GM19240 (cell line): ENCODE measurements at regions not wholly inside any gene's neighbourhood (a gene's known extent, or its start where the extent isn't known, plus 50 kb on each side); places are given as distances from the start of the nearest gene placed in this dataset.
"Not testable (repeated sequence)": the region's sequence is repeated elsewhere in the genome, so short reads cannot be mapped to it uniquely, and the experiment has no call there.

Experiments
- DNase-seq: peaks from one replicate; pipeline ENCODE4 v3.0.0; 2011; ENCODE audit warnings: low spot score; ENCODE audit not compliant: insufficient read length

DNA sequence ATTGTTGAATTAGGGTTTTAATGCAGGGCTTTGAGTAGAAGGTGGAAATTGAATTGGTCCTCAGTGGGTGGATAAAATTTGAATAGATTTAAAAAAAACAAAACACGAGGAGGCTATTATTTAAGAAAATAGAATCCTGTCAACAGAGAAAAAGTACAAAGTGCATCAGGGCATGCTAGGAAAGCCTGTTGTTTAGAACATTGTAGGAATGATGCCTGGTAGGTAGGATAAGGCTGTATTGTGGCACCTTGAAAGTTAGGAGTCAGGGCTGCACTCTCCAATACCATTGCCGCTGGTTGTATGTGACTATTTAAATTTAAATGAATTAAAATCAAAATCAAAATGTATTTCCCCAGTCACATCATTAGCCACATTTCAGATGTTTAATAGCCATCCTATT lies 363.9 kb downstream of the UTRN start:
- no peak for DNase-seq

DNA sequence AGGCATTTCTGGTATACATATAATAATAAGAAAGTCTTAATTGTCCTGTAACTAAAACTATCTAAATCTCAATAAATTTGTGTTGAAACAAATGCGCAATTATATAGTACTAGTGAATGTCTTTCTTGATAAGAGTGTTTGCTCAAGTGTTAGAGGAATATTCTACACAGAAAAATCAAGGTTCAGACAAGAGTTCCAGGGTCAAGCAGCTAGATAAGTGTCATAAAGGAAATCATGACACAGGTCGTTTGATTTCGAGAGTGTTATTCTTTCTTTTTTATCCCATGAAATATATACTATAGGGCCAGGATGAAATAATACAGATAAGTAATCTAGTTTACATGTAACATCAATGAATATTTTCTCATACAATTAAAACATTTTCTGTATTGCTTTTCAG lies 366.1 kb downstream of the UTRN start:
- DNase-seq: no peak

DNA sequence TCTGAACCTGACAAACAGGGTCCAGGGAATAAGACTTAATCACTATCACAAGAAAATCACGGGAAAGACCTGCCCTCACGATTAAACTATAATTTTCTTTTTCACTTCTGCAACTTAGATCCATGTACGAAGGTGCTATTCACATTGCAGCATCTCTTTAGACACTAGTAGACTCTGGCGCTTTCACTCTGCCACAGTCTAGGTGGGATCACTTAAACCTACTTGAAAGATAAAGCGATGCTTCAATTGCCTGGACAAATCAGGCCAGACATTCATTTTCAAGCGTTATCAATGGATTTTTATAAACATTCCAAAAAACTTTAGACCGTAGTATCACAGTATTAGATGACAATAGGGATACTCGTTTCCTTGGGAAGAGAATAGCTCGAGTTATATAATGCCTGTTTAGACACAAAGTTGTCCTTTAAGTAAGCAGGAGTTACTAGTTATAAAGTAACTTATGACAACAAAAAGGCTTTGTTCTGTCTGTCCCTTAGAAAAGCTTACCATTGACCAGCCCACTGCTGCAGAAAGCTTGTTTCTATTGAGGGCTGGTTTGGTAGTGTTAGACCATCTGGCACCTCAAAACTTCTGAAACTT lies 367.3 kb downstream of the UTRN start:
- DNase-seq: no peak

DNA sequence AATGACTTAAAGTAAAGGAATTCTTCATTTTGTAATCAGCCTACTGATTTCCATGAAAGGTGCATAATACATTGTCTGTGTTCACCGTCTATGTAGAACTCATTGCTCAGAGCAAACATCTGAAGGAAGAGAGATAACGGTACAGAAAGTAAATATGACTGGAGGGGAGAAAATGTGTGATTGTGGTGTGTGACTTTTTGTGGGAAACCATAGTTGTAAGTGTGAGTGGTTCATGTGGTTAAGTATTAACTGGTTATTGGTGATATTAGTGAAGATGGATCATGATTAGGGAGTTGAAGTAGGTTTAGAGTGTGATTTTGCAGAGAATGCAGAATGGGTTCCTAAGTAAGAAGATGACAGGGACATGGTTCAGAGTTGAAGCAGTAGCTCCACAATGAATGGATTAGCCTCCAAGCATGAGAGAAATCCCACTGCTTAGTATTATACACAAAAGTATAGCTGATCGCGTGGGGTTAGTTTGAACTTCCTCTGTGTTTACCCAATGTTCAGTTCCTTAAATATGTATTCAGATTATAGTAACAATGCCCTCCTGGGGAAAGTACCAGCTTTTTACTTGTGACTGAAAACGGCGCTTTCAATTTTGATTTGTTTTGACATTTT lies 368.9 kb downstream of the UTRN start:
- DNase-seq: no peak

DNA sequence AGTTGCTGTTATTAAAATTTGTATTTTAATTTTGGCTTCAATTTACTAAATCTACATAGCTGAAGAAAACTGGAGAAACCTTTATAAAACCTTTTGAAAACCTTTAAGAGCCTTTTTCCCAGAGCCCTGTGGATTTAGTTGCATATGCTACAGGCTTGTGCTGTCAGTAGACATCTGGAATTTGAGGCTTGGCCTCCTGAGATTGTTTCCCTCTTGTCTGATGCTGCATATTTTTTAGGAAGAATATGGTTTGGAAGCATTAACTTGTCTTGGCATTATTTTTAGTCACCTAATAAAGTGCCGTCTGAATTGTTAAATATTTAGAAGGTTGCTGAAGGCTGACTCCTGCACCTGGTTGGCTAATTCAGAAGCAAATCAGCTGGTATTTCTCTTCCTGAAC lies 369.4 kb downstream of the UTRN start:
- no peak for DNase-seq

DNA sequence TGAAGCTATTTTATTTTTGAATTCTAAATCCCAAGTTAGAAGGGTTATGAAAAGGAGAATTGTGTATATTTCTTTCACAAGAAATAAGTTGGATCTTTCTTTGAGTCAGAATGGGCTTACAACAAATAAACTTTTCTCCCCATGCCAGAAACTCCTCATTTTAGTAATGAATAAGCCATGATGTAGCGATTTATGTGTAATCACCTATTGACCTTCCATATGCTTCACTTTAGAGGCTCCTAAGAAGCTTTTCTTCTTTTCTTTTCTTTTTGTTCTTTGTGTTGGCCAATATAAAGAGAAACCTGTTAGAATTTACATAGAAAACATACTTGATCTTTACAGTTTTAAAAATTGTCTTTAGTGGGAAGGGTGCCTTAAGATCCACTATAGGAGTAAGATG lies 370.2 kb downstream of the UTRN start:
- DNase-seq: no peak

DNA sequence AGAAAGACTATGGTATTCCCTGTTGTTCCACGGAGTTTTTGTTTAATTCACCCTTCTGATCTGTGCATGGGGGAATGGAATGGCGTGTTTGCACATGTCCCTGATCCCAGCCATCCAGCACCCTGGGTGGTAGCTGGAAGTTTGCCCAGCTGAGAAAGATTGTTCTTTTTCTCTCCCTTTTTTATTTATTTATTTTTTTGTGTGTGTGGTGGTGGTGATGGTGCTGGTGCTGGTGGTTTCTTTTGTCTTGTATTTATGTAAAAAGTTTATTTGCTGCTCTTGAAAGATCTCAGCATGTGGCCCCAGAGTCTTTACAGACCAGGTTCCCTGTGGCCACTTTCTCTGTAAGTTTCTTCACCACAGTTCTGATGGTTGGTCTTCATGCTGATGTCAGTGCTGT lies 372.6 kb downstream of the UTRN start:
- DNase-seq: no peak

DNA sequence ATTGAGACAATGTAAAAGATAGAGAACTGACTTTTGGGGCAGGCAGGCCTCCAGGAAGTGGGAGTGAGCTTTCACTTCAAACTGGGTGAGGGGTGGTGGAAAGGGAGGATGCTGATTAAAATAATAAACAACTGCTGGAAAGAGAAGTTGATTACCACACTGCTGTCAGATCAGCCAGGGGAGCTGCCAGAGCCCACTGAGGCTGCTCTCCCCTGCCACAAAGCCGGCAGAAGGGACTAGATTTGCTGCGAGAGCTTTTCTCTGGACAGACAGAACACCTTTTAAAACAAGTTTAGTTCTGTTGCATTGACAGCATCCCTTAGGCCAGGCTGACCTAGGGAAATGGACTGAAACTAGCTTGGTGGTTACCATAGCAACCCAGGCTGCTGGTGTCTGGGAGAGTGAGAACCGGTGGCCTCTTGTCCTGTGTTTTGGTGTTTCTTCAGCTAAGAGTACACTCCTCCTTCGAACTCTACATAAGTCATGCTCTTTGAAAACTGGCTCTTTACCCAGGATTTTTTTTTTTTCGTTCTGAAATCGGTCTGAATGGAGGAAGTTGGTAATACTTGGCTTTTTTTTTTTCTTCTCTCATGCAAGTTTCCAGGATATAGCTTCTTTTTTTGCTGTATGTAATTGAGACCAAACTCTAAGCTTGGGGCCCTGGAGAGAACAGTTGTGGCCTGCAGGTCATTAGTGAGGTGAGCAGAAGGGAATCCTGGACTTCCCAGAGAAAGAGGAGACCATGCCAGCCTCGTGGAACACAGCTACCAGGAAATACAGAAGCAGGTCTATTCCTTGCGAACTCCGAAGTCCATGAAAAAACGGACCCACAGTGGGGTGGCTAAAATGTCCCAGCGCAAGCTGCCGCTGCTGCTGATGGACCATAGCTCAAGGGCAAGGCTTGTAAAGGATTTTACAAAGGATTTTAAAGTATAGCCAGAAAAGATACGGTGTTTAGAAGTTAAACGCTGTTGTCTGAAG lies 374.4 kb downstream of the UTRN start:
- no peak for DNase-seq

DNA sequence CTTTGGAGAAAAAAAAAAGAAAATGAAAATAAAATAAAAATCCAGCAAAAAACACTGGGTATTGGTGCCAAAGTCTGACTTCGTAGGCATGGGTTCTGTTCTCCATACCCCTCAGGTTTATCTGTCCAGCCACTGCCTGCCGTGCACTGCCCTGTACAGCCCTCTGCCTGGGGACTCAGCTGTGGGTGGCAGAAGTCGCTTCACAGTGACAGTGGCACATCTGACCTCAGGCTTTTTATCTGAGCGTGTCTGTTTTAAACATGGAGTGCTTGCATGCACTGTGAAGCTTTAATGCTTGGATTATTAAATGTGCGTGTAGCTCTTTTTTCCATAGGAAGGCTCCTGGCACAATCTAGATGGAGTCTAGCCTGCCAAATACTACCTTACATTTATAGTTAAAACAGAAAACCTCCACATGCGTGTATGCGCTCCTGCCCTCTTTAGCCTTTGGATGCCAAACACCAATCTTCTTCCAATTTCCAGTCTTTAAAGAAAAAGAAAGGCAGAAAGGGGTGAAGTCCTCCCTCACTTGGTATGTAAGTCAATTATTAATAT lies 375.5 kb downstream of the UTRN start:
- no peak for DNase-seq

DNA sequence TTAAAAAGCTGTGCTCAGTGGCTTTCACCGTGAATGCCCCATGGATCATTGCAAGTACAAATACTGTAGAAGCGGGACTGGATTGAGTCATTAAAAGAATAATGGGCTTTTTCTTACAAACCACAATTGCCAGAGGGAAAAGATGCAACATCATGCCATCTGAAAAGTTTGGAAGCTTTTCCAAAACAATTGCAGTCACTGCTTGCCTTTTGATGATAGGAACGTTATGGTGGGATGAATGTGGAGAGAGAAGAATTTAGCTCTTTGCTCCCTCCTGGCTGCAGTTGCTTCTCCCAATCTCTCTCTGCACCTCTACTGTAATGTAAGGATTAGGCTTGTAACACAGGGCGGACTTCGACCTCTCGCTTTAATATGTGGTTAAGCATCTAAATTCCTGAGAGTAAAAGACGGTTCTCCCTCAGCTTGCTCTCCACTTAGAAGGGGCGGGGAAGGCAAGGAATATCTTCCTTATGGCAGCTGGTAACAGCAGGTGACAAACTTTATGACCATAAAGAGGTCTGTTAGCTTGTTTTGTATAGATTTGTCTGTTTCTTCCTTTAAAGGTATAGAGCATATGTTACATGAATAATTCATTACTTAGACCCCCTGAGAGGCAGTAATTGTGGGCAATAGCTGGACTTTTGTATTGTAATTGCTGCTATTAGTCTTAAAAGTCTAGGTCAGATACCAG lies 376.1 kb downstream of the UTRN start:
- no peak for DNase-seq

DNA sequence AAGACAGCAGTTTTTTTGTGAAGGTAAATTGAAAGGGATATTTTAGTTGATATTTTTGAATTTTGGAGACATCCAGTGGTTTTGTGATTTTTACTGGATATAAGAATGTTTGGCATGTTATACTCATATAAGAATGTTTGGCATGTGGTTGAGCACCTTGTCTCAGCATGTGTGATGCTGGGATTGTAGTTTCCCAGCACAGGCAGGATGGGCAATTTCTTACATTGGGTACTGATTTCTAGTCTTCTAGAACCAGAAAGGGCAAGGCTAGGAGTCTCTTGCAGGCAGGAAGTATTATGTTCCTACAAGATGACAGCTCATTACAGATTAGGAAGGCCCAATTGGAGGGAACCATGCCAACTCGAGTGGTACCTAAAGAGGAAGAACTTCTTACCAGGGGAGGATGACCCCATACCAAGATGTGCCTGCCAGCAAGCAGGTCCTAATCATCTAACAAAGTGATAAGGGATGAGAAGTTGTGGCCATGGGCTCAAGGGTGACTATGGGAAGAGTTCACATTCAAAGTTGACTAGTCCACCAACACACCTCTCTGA lies 377.8 kb downstream of the UTRN start:
- DNase-seq: no peak

DNA sequence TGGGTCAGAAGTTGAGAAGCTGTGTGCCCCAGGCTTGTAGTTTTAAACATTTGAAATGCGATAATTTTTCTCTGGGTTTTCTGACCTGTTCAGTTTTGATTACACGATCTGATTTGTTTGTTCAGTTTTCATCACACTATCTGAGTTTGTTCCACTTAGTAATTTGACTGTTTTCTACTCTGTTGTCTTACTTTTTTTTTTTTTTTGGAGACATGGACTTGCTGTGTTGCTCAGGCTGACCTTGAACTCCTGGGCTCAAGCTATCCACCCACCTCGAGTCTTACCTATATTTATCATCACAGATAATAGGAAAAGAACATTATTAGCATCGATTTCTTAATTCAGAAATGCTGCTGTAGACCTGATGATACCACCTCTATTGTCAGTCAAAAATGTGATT lies 379.1 kb downstream of the UTRN start:
- DNase-seq: no peak

DNA sequence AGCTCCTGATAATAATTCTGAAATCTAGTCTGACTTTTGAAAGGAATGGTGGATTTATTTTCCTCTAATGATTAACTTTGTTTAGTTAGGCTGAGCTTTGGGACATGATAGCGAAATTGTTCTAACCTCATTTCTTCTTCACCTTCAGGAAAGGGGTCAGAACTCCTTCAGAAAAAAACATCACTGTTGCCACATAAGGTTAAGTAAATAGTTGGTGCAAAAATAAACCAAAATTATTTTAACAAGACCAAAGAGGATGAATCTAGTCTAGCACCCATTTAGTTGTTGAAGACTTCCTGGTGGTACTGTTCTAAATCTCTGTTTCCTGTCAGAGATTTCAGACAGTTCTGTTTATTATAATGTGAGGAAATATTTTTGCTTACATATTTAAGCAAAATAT lies 379.8 kb downstream of the UTRN start:
- no peak for DNase-seq

DNA sequence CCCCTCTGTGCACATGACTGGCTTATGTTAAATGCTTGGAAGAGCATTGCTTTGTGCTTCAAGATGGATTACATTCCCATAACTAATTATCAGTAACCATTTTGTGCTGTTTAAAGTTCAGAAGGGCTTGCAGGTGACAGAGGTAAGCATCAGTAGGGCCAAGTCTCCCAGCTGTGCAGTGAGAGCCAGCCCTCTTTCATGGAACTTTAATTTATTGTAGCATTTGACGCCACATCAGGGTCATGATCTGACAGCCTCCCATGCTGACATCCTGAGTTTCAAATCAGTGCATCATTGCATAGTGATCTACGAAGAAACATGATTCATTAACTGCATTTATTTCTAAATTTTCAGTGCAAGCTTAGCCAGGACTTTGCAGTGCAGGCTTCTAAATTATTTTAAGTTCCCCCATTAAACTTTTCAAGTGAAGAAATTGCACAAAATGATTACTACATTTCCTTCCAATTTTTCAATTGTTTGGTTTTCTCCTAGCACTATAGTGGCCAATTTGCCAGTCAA lies 380.9 kb downstream of the UTRN start:
- no peak for DNase-seq

DNA sequence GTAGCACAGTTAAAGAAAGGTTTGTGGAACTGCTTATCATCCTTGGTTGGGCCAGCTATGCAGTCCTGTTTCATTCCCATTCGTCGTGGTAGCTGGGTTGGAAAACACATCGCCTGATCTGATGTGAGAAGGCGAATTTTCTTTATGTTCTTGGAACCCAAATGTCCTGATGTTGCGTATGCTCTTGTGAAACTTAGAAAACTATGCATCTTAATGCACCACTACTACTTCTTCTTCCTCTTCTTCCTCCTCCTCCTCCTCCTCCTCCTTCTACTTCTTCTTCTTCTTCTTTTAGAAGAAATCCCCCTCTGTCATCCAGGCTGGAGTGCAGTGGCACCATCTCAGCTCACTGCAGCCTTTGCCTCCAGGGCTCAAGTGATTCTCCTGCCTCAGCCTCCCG lies 381.6 kb downstream of the UTRN start:
- DNase-seq: no peak

DNA sequence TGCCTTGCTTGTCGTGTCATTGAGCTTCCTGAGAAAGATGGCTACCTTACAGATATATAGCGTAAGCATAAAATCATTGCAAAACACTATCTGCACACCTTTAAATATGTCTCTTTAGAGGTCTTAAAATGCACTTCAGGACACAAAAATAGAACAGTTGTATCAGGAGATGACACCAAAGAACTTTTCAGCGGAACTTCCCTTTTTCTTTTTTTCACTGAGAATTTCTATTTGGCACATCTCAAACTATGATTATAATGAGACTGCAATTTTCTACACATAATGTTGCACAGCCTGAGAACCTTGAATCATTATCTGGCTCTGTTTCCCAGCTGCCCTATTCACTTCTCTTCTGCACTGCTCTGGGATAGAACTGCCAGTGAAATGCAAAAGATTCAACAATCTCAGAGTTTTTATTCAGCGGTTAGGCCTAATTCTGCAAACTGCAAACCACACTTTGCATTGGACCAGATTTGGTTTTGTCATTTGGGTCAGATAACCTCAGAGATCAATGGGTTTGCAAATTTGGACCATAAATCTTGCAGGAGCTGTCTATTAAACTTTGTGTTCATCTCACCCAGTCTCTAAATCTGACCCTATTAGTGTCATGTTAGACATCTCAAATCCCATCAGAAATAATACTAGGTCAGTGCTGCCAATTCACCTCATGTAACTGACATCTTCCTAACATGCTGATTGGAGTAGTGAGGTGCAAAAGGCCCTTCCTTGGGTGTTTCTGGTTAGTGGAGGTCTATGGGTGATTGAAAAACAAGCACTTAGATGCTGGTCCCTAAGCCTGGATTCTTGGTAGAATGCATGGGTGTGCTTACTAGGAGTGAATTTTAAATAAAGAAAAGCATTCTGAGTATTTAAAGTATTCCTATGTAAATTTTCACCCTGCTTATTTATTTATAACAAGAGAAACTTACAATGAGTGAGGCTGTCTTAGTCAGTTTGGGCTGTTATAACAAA lies 382.7 kb downstream of the UTRN start:
- DNase-seq: no peak

DNA sequence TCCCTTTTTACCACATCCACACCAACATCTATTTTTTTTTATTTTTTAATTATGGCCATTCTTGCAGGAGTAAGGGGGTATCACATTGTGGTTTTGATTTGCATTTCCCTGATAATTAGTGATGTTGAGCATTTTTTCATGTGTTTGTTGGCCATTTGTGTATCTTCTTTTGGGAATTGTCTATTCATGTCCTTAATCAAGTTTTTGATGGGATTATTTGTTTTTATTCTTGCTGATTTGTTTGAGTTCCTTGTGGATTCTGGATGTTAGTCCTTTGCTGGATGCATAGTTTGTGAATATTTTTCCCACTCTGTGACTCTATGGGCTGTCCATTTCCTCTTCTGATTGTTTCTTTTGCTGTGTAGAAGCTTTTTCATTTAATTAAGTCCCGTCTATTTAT lies 385.1 kb downstream of the UTRN start:
- not testable (repeated sequence) for DNase-seq

DNA sequence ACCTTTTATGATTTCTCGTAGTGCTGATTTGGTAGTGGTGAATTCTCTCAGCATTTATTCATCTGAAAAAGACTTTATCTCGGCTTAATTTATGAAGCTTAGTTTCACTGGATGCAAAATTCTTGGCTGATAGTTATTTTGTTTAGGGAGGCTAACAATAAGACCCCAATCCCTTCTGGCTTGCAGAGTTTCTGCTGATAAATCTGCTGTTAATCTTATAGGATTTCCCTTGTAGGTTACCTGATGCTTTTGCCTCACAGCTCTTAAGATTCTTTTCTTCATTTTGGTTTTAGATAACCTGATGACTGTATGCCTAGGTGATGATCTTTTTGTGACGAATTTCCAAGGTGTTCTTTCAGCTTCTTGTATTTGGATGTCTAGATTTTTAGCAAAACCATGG lies 388.7 kb downstream of the UTRN start:
- DNase-seq: no peak

DNA sequence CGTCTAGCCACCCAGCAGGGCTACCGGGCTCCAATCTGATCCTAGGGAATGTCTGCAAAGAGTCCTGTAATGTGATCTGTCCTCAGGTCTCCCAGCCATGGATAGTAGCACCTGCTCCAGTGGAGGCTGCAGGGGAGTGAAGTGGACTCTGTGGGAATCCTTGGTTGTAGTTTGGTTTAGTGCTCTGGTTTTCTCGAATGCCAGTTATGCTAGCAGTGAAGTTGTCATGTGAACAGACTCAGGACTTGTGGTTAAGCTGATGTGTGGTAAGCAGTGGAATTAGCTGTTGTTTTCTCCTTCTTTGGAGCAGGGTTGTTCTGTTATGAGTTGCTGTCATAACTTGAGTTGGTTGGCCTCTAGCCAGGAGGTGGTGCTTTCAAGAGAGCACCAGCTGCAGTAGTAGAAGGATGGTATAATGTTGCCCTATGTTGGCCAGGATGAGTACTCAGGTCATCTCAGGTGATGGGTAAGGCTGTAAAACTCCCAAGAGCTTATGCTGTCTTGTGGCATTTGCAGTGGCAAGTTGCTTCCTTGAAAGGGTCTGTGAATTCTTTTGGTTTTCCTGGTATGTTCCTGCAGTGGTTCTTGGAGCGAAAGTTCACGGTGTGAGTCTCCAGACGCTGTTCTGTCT lies 390.2 kb downstream of the UTRN start:
- DNase-seq: no peak
